Progenitor cell of endocrine pancreas (in vitro differentiated cells): ENCODE measurements at regions not wholly inside any gene's neighbourhood (a gene's known extent, or its start where the extent isn't known, plus 50 kb on each side); places are given as distances from the start of the nearest gene placed in this dataset.

Experiments used
- DNase-seq: peaks from one replicate; pipeline ENCODE4 v3.0.0; 2021; ENCODE audit warnings: low spot score; ENCODE audit not compliant: unreplicated experiment
- H3K27ac Mint-ChIP-seq: 2 replicates; pipeline ENCODE4 v1.8.0; 2021; ENCODE audit warnings: mild to moderate bottlenecking, moderate library complexity, mixed read lengths
- H3K27me3 Mint-ChIP-seq: 2 replicates; pipeline ENCODE4 v1.8.0; 2021; ENCODE audit warnings: mixed read lengths
- H3K36me3 Mint-ChIP-seq: 2 replicates; pipeline ENCODE4 v1.8.0; 2022; ENCODE audit warnings: mixed read lengths; ENCODE audit not compliant: insufficient read depth
- H3K4me1 Mint-ChIP-seq: 2 replicates; pipeline ENCODE4 v1.8.0; 2021; ENCODE audit warnings: low read depth, mixed read lengths
- H3K4me3 Mint-ChIP-seq: 2 replicates; pipeline ENCODE4 v1.8.0; 2021; ENCODE audit warnings: low read depth, mild to moderate bottlenecking, moderate library complexity, mixed read lengths
- H3K9me3 Mint-ChIP-seq: 2 replicates; pipeline ENCODE4 v1.8.0; 2021; ENCODE audit warnings: low read depth, mixed read lengths
- TF ChIP-seq, protein P1 (sequence below): fragments of 200-600 bp; sonication (generic); IDR thresholded peaks from one replicate; pipeline ENCODE4 v1.5.0; 2021; ENCODE audit warnings: antibody characterized with exemption, mild to moderate bottlenecking; ENCODE audit not compliant: unreplicated experiment

DNA sequence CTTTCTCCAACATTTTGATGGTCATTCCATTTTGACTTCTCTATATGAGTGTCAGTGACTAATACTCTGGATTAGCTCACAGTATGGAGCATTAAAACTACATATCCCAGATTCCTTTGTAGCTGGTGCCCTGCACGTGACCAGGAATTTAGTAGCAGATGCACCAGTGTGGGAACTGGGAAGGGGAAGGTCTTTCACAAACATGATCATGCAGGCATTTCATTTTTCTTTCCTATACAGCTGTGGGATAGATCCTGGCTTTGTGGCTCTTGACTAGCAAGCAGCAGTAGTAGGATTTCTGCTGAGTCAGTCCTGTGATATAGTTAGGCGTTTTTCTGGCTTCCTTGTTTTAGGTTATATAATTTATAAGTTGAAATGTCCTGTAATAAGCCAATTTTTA lies 971.0 kb upstream of the CDH2 start:
- Mint-ChIP-seq H3K27me3 (no peaks in the 10 kb centered on the region), H3K9me3 (no peaks in the 10 kb centered on the region), H3K27ac (no peak overlapping the region), H3K36me3 (no peaks in the 10 kb centered on the region), H3K4me1 (no peaks in the 10 kb centered on the region), H3K4me3 (no peak overlapping the region)
- no peak for DNase-seq
- TF ChIP-seq, protein P1, sequence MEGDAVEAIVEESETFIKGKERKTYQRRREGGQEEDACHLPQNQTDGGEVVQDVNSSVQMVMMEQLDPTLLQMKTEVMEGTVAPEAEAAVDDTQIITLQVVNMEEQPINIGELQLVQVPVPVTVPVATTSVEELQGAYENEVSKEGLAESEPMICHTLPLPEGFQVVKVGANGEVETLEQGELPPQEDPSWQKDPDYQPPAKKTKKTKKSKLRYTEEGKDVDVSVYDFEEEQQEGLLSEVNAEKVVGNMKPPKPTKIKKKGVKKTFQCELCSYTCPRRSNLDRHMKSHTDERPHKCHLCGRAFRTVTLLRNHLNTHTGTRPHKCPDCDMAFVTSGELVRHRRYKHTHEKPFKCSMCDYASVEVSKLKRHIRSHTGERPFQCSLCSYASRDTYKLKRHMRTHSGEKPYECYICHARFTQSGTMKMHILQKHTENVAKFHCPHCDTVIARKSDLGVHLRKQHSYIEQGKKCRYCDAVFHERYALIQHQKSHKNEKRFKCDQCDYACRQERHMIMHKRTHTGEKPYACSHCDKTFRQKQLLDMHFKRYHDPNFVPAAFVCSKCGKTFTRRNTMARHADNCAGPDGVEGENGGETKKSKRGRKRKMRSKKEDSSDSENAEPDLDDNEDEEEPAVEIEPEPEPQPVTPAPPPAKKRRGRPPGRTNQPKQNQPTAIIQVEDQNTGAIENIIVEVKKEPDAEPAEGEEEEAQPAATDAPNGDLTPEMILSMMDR = no peak

DNA sequence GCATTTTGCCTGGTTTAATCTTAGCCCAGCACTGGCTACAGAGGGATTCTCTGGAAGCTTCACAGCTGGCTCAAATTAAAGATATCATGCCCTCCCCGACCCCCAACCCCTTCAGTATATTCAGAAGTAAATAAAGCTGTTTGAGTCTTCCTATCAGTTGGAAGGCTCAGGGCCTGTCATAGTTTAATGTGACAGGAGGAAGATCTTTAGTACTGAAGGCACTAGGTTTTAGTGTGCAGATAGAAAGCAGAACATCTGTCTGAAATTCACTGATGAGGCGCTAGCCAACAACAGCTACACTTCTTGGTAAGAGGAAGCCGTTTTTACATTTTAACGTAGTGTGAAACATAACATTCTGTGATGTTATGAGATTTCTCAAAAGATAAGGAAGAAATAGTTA lies 969.1 kb upstream of the CDH2 start:
- TF ChIP-seq, protein P1 = no peak
- Mint-ChIP-seq H3K9me3 (no peaks in the 10 kb centered on the region), H3K36me3 (no peaks in the 10 kb centered on the region), H3K4me3 (no peak overlapping the region), H3K4me1 (no peaks in the 10 kb centered on the region), H3K27me3 (no peaks in the 10 kb centered on the region), H3K27ac (no peak overlapping the region)
- DNase-seq = no peak

GRCh38 chr18:29140590-29140989 lies 963.7 kb upstream of the CDH2 start:
- Mint-ChIP-seq H3K4me1 (no peaks in the 10 kb centered on the region), H3K27me3 (no peaks in the 10 kb centered on the region), H3K4me3 (no peak overlapping the region), H3K27ac (no peak overlapping the region), H3K36me3 (no peaks in the 10 kb centered on the region), H3K9me3 (no peaks in the 10 kb centered on the region)
- no peak for DNase-seq
- TF ChIP-seq, protein P1 = no peak

DNA sequence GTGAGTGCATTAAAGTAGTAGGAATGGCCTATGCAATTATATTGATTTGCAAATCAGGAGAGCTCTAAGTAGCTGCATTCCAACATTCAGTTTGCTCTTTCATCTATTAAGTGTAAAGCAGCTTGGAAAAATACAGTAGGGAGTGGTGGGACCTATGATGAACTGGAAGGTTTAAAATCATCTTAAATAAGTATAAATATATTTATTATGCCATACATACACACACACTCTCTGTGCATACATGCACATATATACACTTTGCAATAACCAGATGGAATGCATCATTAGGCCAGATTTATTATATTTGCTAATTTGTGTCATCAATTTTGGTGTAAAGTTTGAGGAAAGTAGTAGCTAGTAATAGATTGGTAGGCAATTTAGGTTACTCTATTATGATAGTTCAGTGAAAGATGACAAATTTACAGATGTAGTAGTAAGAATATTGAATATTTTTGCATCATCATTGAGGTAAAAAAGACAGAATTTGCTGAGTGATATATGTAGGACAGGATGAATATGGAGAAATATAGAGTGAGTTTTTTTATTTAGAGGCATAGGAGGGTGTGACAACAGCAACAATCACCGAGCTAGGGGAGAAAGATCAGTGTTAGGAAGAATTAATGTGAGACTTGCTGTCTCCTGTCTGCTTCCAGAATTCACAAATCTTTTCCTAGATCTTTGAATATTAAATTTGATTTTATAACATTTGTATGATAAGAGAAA lies 961.0 kb upstream of the CDH2 start:
- no peak for DNase-seq
- Mint-ChIP-seq H3K4me3 (no peak overlapping the region), H3K9me3 (no peaks in the 10 kb centered on the region), H3K27ac (no peak overlapping the region), H3K36me3 (no peaks in the 10 kb centered on the region), H3K27me3 (no peaks in the 10 kb centered on the region), H3K4me1 (no peaks in the 10 kb centered on the region)
- TF ChIP-seq, protein P1 = no peak

- Mint-ChIP-seq H3K9me3 (no peaks in the 10 kb centered on the region), H3K4me3 (no peak overlapping the region), H3K4me1 (no peaks in the 10 kb centered on the region), H3K27me3 (no peaks in the 10 kb centered on the region), H3K36me3 (no peaks in the 10 kb centered on the region), H3K27ac (no peak overlapping the region)
- TF ChIP-seq, protein P1 = no peak
- DNase-seq = no peak
Observed at GRCh38 chr18:29123706-29124530, 947.0 kb upstream of the CDH2 start.
